ENCODE measurements at regions not wholly inside any gene's neighbourhood (a gene's known extent, or its start where the extent isn't known, plus 50 kb on each side); places are given as distances from the start of the nearest gene placed in this dataset.

- TF ChIP-seq EZH2phosphoT487 (conservative IDR thresholded peaks at IDR 0.05; ENCODE audit: low read length): no peak
- TF ChIP-seq, protein P1, sequence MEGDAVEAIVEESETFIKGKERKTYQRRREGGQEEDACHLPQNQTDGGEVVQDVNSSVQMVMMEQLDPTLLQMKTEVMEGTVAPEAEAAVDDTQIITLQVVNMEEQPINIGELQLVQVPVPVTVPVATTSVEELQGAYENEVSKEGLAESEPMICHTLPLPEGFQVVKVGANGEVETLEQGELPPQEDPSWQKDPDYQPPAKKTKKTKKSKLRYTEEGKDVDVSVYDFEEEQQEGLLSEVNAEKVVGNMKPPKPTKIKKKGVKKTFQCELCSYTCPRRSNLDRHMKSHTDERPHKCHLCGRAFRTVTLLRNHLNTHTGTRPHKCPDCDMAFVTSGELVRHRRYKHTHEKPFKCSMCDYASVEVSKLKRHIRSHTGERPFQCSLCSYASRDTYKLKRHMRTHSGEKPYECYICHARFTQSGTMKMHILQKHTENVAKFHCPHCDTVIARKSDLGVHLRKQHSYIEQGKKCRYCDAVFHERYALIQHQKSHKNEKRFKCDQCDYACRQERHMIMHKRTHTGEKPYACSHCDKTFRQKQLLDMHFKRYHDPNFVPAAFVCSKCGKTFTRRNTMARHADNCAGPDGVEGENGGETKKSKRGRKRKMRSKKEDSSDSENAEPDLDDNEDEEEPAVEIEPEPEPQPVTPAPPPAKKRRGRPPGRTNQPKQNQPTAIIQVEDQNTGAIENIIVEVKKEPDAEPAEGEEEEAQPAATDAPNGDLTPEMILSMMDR (IDR thresholded peaks at IDR 0.05; ENCODE audit: insufficient read depth, low read length, poor library complexity, severe bottlenecking): no peak
Measured at GRCh38 chr22:49432897-49433443, 394.7 kb downstream of the BRD1 start.
